DOHH2 (cell line): ENCODE measurements at regions not wholly inside any gene's neighbourhood (a gene's known extent, or its start where the extent isn't known, plus 50 kb on each side); places are given as distances from the start of the nearest gene placed in this dataset.
"Not testable (repeated sequence)": the region's sequence is repeated elsewhere in the genome, so short reads cannot be mapped to it uniquely, and the experiment has no call there.

ENCODE experiments used
- H3F3A ChIP-seq: fragments of 200-600 bp; sonication (generic), shearing (Covaris generic); 2 replicates; pipeline ENCODE4 v1.6.0; 2016; ENCODE audit warnings: antibody characterized with exemption, mild to moderate bottlenecking; ENCODE audit not compliant: control insufficient read depth, insufficient read depth
- H3K27ac ChIP-seq: fragments of 200-600 bp; sonication (generic); 2 replicates; pipeline ENCODE4 v1.5.1; 2014; ENCODE audit warnings: low read depth, mild to moderate bottlenecking, low read length, moderate library complexity
- H3K27me3 ChIP-seq: fragments of 200-600 bp; sonication (generic); 2 replicates; pipeline ENCODE4 v1.6.1; 2014; ENCODE audit warnings: mild to moderate bottlenecking, low read length, mixed read lengths; ENCODE audit not compliant: control insufficient read depth
- H3K36me3 ChIP-seq: fragments of 200-600 bp; sonication (generic); 2 replicates; pipeline ENCODE4 v1.6.1; 2014; ENCODE audit warnings: mild to moderate bottlenecking, low read length, moderate library complexity, mixed read lengths; ENCODE audit not compliant: control insufficient read depth
- H3K4me1 ChIP-seq: fragments of 200-600 bp; sonication (generic); 2 replicates; pipeline ENCODE4 v1.6.1; 2014; ENCODE audit warnings: mild to moderate bottlenecking, low read length, mixed read lengths; ENCODE audit not compliant: control insufficient read depth
- H3K4me2 ChIP-seq: fragments of 200-600 bp; sonication (generic); 2 replicates; pipeline ENCODE4 v1.6.0; 2014; ENCODE audit warnings: mild to moderate bottlenecking, low read length, moderate library complexity
- H3K4me3 ChIP-seq: fragments of 200-600 bp; sonication (generic); 2 replicates; pipeline ENCODE4 v1.5.1; 2014; ENCODE audit warnings: mild to moderate bottlenecking, low read length, mixed read lengths
- H3K79me2 ChIP-seq: fragments of 200-600 bp; sonication (generic); 2 replicates; pipeline ENCODE4 v1.6.1; 2014; ENCODE audit warnings: mild to moderate bottlenecking, low read length, mixed read lengths; ENCODE audit not compliant: control insufficient read depth
- H3K9me2 ChIP-seq: fragments of 200-600 bp; sonication (generic); replicated peaks from 2 replicates; pipeline ENCODE4 v1.6.1; 2014; ENCODE audit warnings: mild to moderate bottlenecking, low read length, mixed read lengths; ENCODE audit not compliant: control insufficient read depth
- H3K9me3 ChIP-seq: fragments of 200-600 bp; sonication (generic); 2 replicates; pipeline ENCODE4 v1.6.1; 2014; ENCODE audit warnings: antibody characterized with exemption, low read length, mixed read lengths; ENCODE audit not compliant: control insufficient read depth, insufficient read depth
- H4K20me1 ChIP-seq: fragments of 200-600 bp; sonication (generic); 2 replicates; pipeline ENCODE4 v1.6.0; 2014; ENCODE audit warnings: low read depth, mild to moderate bottlenecking, antibody characterized with exemption, low read length, moderate library complexity; ENCODE audit not compliant: control insufficient read depth, insufficient read depth
- EZH2phosphoT487 ChIP-seq: fragments of 200-600 bp; sonication (generic); IDR thresholded peaks from 2 replicates; pipeline ENCODE4 v1.6.1; 2017; ENCODE audit warnings: borderline replicate concordance, mild to moderate bottlenecking, antibody characterized with exemption, low read length, moderate library complexity, mixed read lengths
- TF ChIP-seq, protein P1 (sequence below): fragments of 200-600 bp; sonication (generic); IDR thresholded peaks from one replicate; pipeline ENCODE4 v1.5.1; 2014; ENCODE audit warnings: antibody characterized with exemption, mild to moderate bottlenecking, low read depth, low read length; ENCODE audit not compliant: poor library complexity, severe bottlenecking

DNA sequence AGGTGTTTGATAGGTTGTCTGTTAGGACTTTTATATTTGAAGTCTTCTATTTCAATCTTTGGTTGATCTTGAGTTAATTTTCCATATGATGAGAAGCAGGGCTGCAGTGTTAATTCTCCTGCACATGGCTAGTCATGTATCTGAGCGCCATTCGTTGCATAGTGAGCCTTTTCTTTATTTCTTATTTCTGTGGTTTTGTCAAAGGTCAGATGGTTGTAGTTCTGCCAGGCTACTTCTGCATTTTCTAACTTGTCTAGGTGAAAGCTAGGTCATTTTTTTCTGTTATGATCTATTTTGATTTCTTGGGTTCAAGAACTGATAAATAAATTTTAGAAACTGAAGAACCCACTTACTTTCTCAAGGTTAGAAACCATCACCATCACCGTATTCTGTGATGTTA lies 56.7 kb downstream of the CCDC74A start:
- Histone ChIP-seq H3K4me1 (peaks cover 100% of the 10 kb centered on the region), H3K79me2 (peaks cover 9% of the 10 kb centered on the region), H4K20me1 (no peaks in the 10 kb centered on the region), H3K4me3 (peak overlapping the region; percentile 51), H3K27me3 (no peaks in the 10 kb centered on the region), H3F3A (peaks cover 36% of the 10 kb centered on the region), H3K9me3 (no peaks in the 10 kb centered on the region), H3K36me3 (peaks cover 11% of the 10 kb centered on the region), H3K4me2 (peak overlapping the region; percentile 78), H3K27ac (peak overlapping the region; percentile 90), H3K9me2 (no peaks in the 10 kb centered on the region)
- TF ChIP-seq, protein P1, sequence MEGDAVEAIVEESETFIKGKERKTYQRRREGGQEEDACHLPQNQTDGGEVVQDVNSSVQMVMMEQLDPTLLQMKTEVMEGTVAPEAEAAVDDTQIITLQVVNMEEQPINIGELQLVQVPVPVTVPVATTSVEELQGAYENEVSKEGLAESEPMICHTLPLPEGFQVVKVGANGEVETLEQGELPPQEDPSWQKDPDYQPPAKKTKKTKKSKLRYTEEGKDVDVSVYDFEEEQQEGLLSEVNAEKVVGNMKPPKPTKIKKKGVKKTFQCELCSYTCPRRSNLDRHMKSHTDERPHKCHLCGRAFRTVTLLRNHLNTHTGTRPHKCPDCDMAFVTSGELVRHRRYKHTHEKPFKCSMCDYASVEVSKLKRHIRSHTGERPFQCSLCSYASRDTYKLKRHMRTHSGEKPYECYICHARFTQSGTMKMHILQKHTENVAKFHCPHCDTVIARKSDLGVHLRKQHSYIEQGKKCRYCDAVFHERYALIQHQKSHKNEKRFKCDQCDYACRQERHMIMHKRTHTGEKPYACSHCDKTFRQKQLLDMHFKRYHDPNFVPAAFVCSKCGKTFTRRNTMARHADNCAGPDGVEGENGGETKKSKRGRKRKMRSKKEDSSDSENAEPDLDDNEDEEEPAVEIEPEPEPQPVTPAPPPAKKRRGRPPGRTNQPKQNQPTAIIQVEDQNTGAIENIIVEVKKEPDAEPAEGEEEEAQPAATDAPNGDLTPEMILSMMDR = no peak
- no peak for TF ChIP-seq EZH2phosphoT487

DNA sequence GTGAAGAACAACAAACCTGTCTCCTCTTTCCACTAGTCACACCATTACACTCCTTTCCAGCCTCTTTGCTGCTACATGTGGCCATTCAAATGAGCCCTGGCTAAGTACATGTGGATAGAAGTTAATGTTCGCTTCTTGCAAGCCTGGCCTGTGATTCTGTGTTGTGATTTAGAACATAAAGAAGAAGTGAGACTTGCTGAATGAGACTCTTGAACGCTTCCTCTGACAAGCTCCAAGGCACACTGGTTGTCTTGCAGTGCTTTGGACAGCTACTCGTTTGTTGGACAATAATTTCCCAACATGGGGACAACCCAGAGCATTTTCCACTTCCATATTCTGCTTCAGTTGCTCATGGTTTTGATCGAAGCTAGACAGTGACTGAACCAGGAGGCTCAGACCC lies 57.3 kb downstream of the CCDC74A start:
- no peaks in the 10 kb centered on the region for H4K20me1 ChIP-seq
- peaks cover 8% of the 10 kb centered on the region for H3K36me3 ChIP-seq
- H3K9me3 ChIP-seq = no peaks in the 10 kb centered on the region
- H3K79me2 ChIP-seq = peaks cover 9% of the 10 kb centered on the region
- TF ChIP-seq EZH2phosphoT487 = no peak
- TF ChIP-seq, protein P1 = no peak
- H3K4me1 ChIP-seq = peaks cover 100% of the 10 kb centered on the region
- H3K27me3 ChIP-seq = no peaks in the 10 kb centered on the region
- H3F3A ChIP-seq = peaks cover 35% of the 10 kb centered on the region
- peak overlapping the region; percentile 90 for H3K27ac ChIP-seq
- peak overlapping the region; percentile 64 for H3K4me3 ChIP-seq
- peak overlapping the region; percentile 78 for H3K4me2 ChIP-seq
- no peaks in the 10 kb centered on the region for H3K9me2 ChIP-seq

DNA sequence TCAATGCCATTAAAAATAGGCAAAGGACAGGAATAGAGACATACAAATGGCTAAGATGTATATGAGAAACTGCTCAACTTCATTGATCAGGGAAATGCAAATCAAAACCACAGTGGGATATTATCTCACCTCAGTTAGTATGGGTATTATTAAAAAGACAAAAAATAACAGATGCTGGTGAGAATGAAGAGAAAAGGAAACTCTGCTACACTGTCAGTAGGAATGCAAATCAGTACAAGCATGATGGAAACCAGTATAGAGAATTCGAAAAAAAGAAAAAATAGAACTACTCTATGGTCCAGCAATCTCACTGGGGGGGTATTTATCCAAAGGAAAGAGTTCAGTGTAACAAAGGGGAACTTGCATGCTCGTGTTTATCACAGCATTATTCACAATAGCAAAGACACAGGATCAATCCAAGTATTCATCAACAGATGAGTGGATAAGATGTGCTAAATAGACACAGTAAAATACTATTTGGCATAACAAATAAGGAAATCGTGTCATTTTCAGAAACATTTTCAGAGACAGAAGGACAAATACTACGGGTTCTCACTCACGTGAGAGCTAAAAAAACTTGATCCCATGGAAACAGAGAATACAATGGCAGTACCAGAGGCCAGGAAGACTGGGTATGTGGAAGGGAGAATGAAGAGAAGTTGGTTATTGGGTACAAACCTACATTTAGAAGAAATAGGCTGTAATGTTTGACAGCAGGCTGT lies 60.6 kb downstream of the CCDC74A start:
- peaks cover 9% of the 10 kb centered on the region for H3K79me2 ChIP-seq
- TF ChIP-seq EZH2phosphoT487 = no peak
- TF ChIP-seq, protein P1 = no peak
- no peaks in the 10 kb centered on the region for H3K9me3 ChIP-seq
- peaks cover 33% of the 10 kb centered on the region for H3F3A ChIP-seq
- H3K27me3 ChIP-seq = no peaks in the 10 kb centered on the region
- H3K27ac ChIP-seq = peak overlapping the region; percentile 90
- peak overlapping the region; percentile 78 for H3K4me2 ChIP-seq
- peak overlapping the region; percentile 64 for H3K4me3 ChIP-seq
- H3K9me2 ChIP-seq = no peaks in the 10 kb centered on the region
- H3K36me3 ChIP-seq = no peaks in the 10 kb centered on the region; the same call in 1 of the 2 replicates
- H3K4me1 ChIP-seq = peaks cover 71% of the 10 kb centered on the region
- H4K20me1 ChIP-seq = no peaks in the 10 kb centered on the region

DNA sequence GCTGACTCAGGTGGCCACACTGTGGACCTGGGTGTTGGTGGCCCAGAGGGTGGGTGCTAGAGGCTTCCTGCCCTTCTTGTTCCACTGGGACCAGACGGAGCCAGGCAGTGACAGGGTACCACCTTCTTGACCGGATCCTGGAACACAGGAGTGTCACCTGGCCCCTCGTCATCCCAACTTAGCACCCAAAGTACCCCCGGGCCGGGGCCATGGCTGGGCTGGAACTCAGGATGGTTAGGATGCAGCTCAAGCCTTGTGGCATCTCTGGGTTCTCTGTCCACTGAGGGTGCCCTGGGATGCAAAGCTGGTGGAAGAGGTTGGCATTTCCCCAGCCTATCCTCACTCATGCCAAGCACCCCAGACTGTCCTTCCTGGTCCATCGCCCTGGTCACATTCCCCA lies 61.4 kb downstream of the CCDC74A start:
- not testable (repeated sequence) for H3K27me3 ChIP-seq, H3K9me2 ChIP-seq, H3K79me2 ChIP-seq, H3K36me3 ChIP-seq, H4K20me1 ChIP-seq, H3K9me3 ChIP-seq
- H3K4me3 ChIP-seq = peak overlapping the region; percentile 64
- peaks cover 63% of the 10 kb centered on the region for H3K4me1 ChIP-seq
- peaks cover 27% of the 10 kb centered on the region for H3F3A ChIP-seq
- H3K27ac ChIP-seq = peak overlapping the region; percentile 90
- H3K4me2 ChIP-seq = peak overlapping the region; percentile 78
